ENCODE measurements at regions not wholly inside any gene's neighbourhood (a gene's known extent, or its start where the extent isn't known, plus 50 kb on each side); places are given as distances from the start of the nearest gene placed in this dataset.

GRCh38 chr10:10526846-10527245, 490.8 kb upstream of the CELF2 start:
- TF ChIP-seq, protein P1, sequence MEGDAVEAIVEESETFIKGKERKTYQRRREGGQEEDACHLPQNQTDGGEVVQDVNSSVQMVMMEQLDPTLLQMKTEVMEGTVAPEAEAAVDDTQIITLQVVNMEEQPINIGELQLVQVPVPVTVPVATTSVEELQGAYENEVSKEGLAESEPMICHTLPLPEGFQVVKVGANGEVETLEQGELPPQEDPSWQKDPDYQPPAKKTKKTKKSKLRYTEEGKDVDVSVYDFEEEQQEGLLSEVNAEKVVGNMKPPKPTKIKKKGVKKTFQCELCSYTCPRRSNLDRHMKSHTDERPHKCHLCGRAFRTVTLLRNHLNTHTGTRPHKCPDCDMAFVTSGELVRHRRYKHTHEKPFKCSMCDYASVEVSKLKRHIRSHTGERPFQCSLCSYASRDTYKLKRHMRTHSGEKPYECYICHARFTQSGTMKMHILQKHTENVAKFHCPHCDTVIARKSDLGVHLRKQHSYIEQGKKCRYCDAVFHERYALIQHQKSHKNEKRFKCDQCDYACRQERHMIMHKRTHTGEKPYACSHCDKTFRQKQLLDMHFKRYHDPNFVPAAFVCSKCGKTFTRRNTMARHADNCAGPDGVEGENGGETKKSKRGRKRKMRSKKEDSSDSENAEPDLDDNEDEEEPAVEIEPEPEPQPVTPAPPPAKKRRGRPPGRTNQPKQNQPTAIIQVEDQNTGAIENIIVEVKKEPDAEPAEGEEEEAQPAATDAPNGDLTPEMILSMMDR (conservative IDR thresholded peaks at IDR 0.05): no peak
- no peak for TF ChIP-seq EZH2 (IDR thresholded peaks at IDR 0.05; ENCODE audit: low read depth)
